ENCODE measurements at regions not wholly inside any gene's neighbourhood (a gene's known extent, or its start where the extent isn't known, plus 50 kb on each side); places are given as distances from the start of the nearest gene placed in this dataset.
"Not testable (repeated sequence)": the region's sequence is repeated elsewhere in the genome, so short reads cannot be mapped to it uniquely, and the experiment has no call there.

- no peaks in the 10 kb centered on the region for H3K27me3 Mint-ChIP-seq
- no peak overlapping the region for H3K4me3 Mint-ChIP-seq
- H3K9me3 Mint-ChIP-seq: peaks cover 8% of the 10 kb centered on the region in 2 donors
- no peak overlapping the region for H3K27ac Mint-ChIP-seq
- no peaks in the 10 kb centered on the region for H3K4me1 Mint-ChIP-seq (ENCODE audit: low read depth in 2 of 2)
- DNase-seq (no peak), ATAC-seq (replicated peaks) (no peak)
- no peaks in the 10 kb centered on the region for H3K36me3 Mint-ChIP-seq (ENCODE audit: insufficient read depth)
Observed at GRCh38 chr2:103387888-103388287, 626.1 kb downstream of the TMEM182 start.

- ATAC-seq (replicated peaks) (no peak), DNase-seq (no peak)
- no peaks in the 10 kb centered on the region for H3K27me3 Mint-ChIP-seq
- no peak overlapping the region for H3K4me3 Mint-ChIP-seq
- no peaks in the 10 kb centered on the region for H3K36me3 Mint-ChIP-seq (ENCODE audit: insufficient read depth)
- peaks cover 0 to 13% of the 10 kb centered on the region in 2 donors for H3K9me3 Mint-ChIP-seq
- no peak overlapping the region for H3K27ac Mint-ChIP-seq
- no peaks in the 10 kb centered on the region for H3K4me1 Mint-ChIP-seq (ENCODE audit: low read depth in 2 of 2)
Observed at GRCh38 chr2:103396152-103396551, 634.3 kb downstream of the TMEM182 start.

- Mint-ChIP-seq H3K27ac (no peak overlapping the region), H3K36me3 (ENCODE audit: insufficient read depth) (no peaks in the 10 kb centered on the region), H3K9me3 (peaks cover 13 to 14% of the 10 kb centered on the region in 2 donors), H3K27me3 (no peaks in the 10 kb centered on the region), H3K4me1 (ENCODE audit: low read depth in 2 of 2) (no peaks in the 10 kb centered on the region), H3K4me3 (no peak overlapping the region)
- no peak for ATAC-seq (replicated peaks)
- DNase-seq: no peak
Observed at GRCh38 chr2:103401621-103402020, 639.8 kb downstream of the TMEM182 start.

GRCh38 chr2:103402336-103402735 is 640.5 kb downstream of the TMEM182 start:
- DNase-seq (no peak), ATAC-seq (replicated peaks) (no peak)
- no peaks in the 10 kb centered on the region for H3K36me3 Mint-ChIP-seq (ENCODE audit: insufficient read depth)
- no peak overlapping the region for H3K27ac Mint-ChIP-seq
- peaks cover 11 to 15% of the 10 kb centered on the region in 2 donors for H3K9me3 Mint-ChIP-seq
- H3K27me3 Mint-ChIP-seq: no peaks in the 10 kb centered on the region
- H3K4me1 Mint-ChIP-seq (ENCODE audit: low read depth in 2 of 2): no peaks in the 10 kb centered on the region
- no peak overlapping the region for H3K4me3 Mint-ChIP-seq

- no peaks in the 10 kb centered on the region for H3K36me3 Mint-ChIP-seq (ENCODE audit: insufficient read depth)
- H3K27me3 Mint-ChIP-seq: no peaks in the 10 kb centered on the region
- DNase-seq: no peak
- no peak for ATAC-seq (replicated peaks)
- H3K4me1 Mint-ChIP-seq (ENCODE audit: low read depth in 2 of 2): no peaks in the 10 kb centered on the region
- peaks cover 9 to 15% of the 10 kb centered on the region in 2 donors for H3K9me3 Mint-ChIP-seq
- H3K4me3 Mint-ChIP-seq: no peak overlapping the region
- no peak overlapping the region for H3K27ac Mint-ChIP-seq
Observed at GRCh38 chr2:103402944-103403343, 641.1 kb downstream of the TMEM182 start.

GRCh38 chr2:103403388-103403787 is 641.6 kb downstream of the TMEM182 start:
- not testable (repeated sequence) for H3K4me1 Mint-ChIP-seq (ENCODE audit: low read depth in 2 of 2); H3K36me3 Mint-ChIP-seq (ENCODE audit: insufficient read depth); ATAC-seq (replicated peaks); H3K27me3 Mint-ChIP-seq; H3K27ac Mint-ChIP-seq; H3K4me3 Mint-ChIP-seq; DNase-seq
- peaks cover 9 to 15% of the 10 kb centered on the region in 2 donors for H3K9me3 Mint-ChIP-seq

- no peak overlapping the region for H3K27ac Mint-ChIP-seq
- ATAC-seq (replicated peaks) (no peak), DNase-seq (no peak)
- peaks cover 12 to 17% of the 10 kb centered on the region in 2 donors for H3K9me3 Mint-ChIP-seq
- no peaks in the 10 kb centered on the region for H3K4me1 Mint-ChIP-seq (ENCODE audit: low read depth in 2 of 2)
- H3K4me3 Mint-ChIP-seq: no peak overlapping the region
- no peaks in the 10 kb centered on the region for H3K36me3 Mint-ChIP-seq (ENCODE audit: insufficient read depth)
- H3K27me3 Mint-ChIP-seq: no peaks in the 10 kb centered on the region
Observed at GRCh38 chr2:103410221-103410620, 648.4 kb downstream of the TMEM182 start.

GRCh38 chr2:103419506-103419905 is 657.7 kb downstream of the TMEM182 start:
- H3K36me3 Mint-ChIP-seq (ENCODE audit: insufficient read depth): no peaks in the 10 kb centered on the region
- ATAC-seq (replicated peaks) (no peak), DNase-seq (no peak)
- no peaks in the 10 kb centered on the region for H3K27me3 Mint-ChIP-seq
- H3K4me1 Mint-ChIP-seq (ENCODE audit: low read depth in 2 of 2): no peaks in the 10 kb centered on the region
- H3K27ac Mint-ChIP-seq: no peak overlapping the region
- no peak overlapping the region for H3K4me3 Mint-ChIP-seq
- H3K9me3 Mint-ChIP-seq: peaks cover 12 to 41% of the 10 kb centered on the region in 2 donors

GRCh38 chr2:103423100-103423499 is 661.3 kb downstream of the TMEM182 start:
- ATAC-seq (replicated peaks) (no peak), DNase-seq (no peak)
- no peaks in the 10 kb centered on the region for H3K4me1 Mint-ChIP-seq (ENCODE audit: low read depth in 2 of 2)
- no peaks in the 10 kb centered on the region for H3K36me3 Mint-ChIP-seq (ENCODE audit: insufficient read depth)
- no peak overlapping the region for H3K4me3 Mint-ChIP-seq
- H3K9me3 Mint-ChIP-seq: peaks cover 11 to 15% of the 10 kb centered on the region in 2 donors
- no peaks in the 10 kb centered on the region for H3K27me3 Mint-ChIP-seq
- no peak overlapping the region for H3K27ac Mint-ChIP-seq

GRCh38 chr2:103427567-103427966 is 665.7 kb downstream of the TMEM182 start:
- Mint-ChIP-seq H3K27ac (no peak overlapping the region), H3K4me1 (ENCODE audit: low read depth in 2 of 2) (no peaks in the 10 kb centered on the region), H3K36me3 (ENCODE audit: insufficient read depth) (no peaks in the 10 kb centered on the region), H3K9me3 (peaks cover 8 to 15% of the 10 kb centered on the region in 2 donors), H3K4me3 (no peak overlapping the region), H3K27me3 (no peaks in the 10 kb centered on the region)
- ATAC-seq (replicated peaks): no peak
- DNase-seq: no peak

- H3K4me3 Mint-ChIP-seq: no peak overlapping the region
- no peak overlapping the region for H3K27ac Mint-ChIP-seq
- H3K36me3 Mint-ChIP-seq (ENCODE audit: insufficient read depth): no peaks in the 10 kb centered on the region
- DNase-seq: no peak
- no peaks in the 10 kb centered on the region for H3K4me1 Mint-ChIP-seq (ENCODE audit: low read depth in 2 of 2)
- H3K27me3 Mint-ChIP-seq: no peaks in the 10 kb centered on the region
- no peak for ATAC-seq (replicated peaks)
- H3K9me3 Mint-ChIP-seq: peaks cover 12 to 20% of the 10 kb centered on the region in 2 donors
Observed at GRCh38 chr2:103430191-103430590, 668.4 kb downstream of the TMEM182 start.

- no peaks in the 10 kb centered on the region for H3K27me3 Mint-ChIP-seq
- H3K36me3 Mint-ChIP-seq (ENCODE audit: insufficient read depth): no peaks in the 10 kb centered on the region
- H3K4me1 Mint-ChIP-seq (ENCODE audit: low read depth in 2 of 2): no peaks in the 10 kb centered on the region
- no peak overlapping the region for H3K27ac Mint-ChIP-seq
- DNase-seq (no peak), ATAC-seq (replicated peaks) (no peak)
- H3K4me3 Mint-ChIP-seq: no peak overlapping the region
- H3K9me3 Mint-ChIP-seq: peaks cover 14 to 25% of the 10 kb centered on the region in 2 donors
Observed at GRCh38 chr2:103435010-103435409, 673.2 kb downstream of the TMEM182 start.

GRCh38 chr2:103437161-103437560 is 675.3 kb downstream of the TMEM182 start:
- no peak overlapping the region for H3K4me3 Mint-ChIP-seq
- no peak overlapping the region for H3K27ac Mint-ChIP-seq
- no peak for ATAC-seq (replicated peaks)
- H3K27me3 Mint-ChIP-seq: no peaks in the 10 kb centered on the region
- H3K9me3 Mint-ChIP-seq: peaks cover 8 to 18% of the 10 kb centered on the region in 2 donors
- no peaks in the 10 kb centered on the region for H3K4me1 Mint-ChIP-seq (ENCODE audit: low read depth in 2 of 2)
- no peaks in the 10 kb centered on the region for H3K36me3 Mint-ChIP-seq (ENCODE audit: insufficient read depth)
- DNase-seq: no peak

GRCh38 chr2:103445347-103445746 is 683.5 kb downstream of the TMEM182 start:
- Mint-ChIP-seq H3K4me1 (ENCODE audit: low read depth in 2 of 2) (no peaks in the 10 kb centered on the region), H3K4me3 (no peak overlapping the region), H3K36me3 (ENCODE audit: insufficient read depth) (no peaks in the 10 kb centered on the region), H3K27me3 (no peaks in the 10 kb centered on the region), H3K27ac (no peak overlapping the region), H3K9me3 (peaks cover 2 to 15% of the 10 kb centered on the region in 2 donors)
- DNase-seq: no peak
- ATAC-seq (replicated peaks): no peak

GRCh38 chr2:103448495-103448894 is 686.7 kb downstream of the TMEM182 start:
- H3K9me3 Mint-ChIP-seq: peaks cover 2 to 14% of the 10 kb centered on the region in 2 donors
- H3K4me3 Mint-ChIP-seq: no peak overlapping the region
- DNase-seq (no peak), ATAC-seq (replicated peaks) (no peak)
- no peaks in the 10 kb centered on the region for H3K36me3 Mint-ChIP-seq (ENCODE audit: insufficient read depth)
- H3K27me3 Mint-ChIP-seq: no peaks in the 10 kb centered on the region
- no peak overlapping the region for H3K27ac Mint-ChIP-seq
- H3K4me1 Mint-ChIP-seq (ENCODE audit: low read depth in 2 of 2): no peaks in the 10 kb centered on the region

Data from effector memory CD8-positive, alpha-beta T cell (primary cell).